ENCODE measurements at regions not wholly inside any gene's neighbourhood (a gene's known extent, or its start where the extent isn't known, plus 50 kb on each side); places are given as distances from the start of the nearest gene placed in this dataset.

- Histone ChIP-seq H3K4me3 (ENCODE audit: insufficient read depth, low read depth, low read length) (no peak overlapping the region), H3K36me3 (replicated peaks; ENCODE audit: control insufficient read depth, insufficient read depth, low read length) (no peaks in the 10 kb centered on the region), H3K27me3 (ENCODE audit: control insufficient read depth, insufficient read depth, low read length) (no peaks in the 10 kb centered on the region)
- DNase-seq = no peak
Observed at GRCh38 chr20:57930351-57930750, 220.5 kb upstream of the PMEPA1 start.

GRCh38 chr20:57928181-57928967 is 218.6 kb upstream of the PMEPA1 start:
- no peak for DNase-seq
- Histone ChIP-seq H3K27me3 (ENCODE audit: control insufficient read depth, insufficient read depth, low read length) (no peaks in the 10 kb centered on the region), H3K4me3 (ENCODE audit: insufficient read depth, low read depth, low read length) (no peak overlapping the region), H3K36me3 (replicated peaks; ENCODE audit: control insufficient read depth, insufficient read depth, low read length) (no peaks in the 10 kb centered on the region)

GRCh38 chr20:57927376-57927775 is 217.6 kb upstream of the PMEPA1 start:
- DNase-seq = no peak
- Histone ChIP-seq H3K36me3 (replicated peaks; ENCODE audit: control insufficient read depth, insufficient read depth, low read length) (no peaks in the 10 kb centered on the region), H3K27me3 (ENCODE audit: control insufficient read depth, insufficient read depth, low read length) (no peaks in the 10 kb centered on the region), H3K4me3 (ENCODE audit: insufficient read depth, low read depth, low read length) (no peak overlapping the region)

GRCh38 chr20:57922706-57923105 is 212.9 kb upstream of the PMEPA1 start:
- no peak for DNase-seq
- no peak overlapping the region for H3K4me3 ChIP-seq (ENCODE audit: insufficient read depth, low read depth, low read length)
- no peaks in the 10 kb centered on the region for H3K36me3 ChIP-seq (replicated peaks; ENCODE audit: control insufficient read depth, insufficient read depth, low read length)
- H3K27me3 ChIP-seq (ENCODE audit: control insufficient read depth, insufficient read depth, low read length) = no peaks in the 10 kb centered on the region

- no peaks in the 10 kb centered on the region for H3K36me3 ChIP-seq (replicated peaks; ENCODE audit: control insufficient read depth, insufficient read depth, low read length)
- H3K27me3 ChIP-seq (ENCODE audit: control insufficient read depth, insufficient read depth, low read length) = no peaks in the 10 kb centered on the region
Observed at GRCh38 chr20:57922083-57922482, 212.3 kb upstream of the PMEPA1 start.

GRCh38 chr20:57921676-57922075 is 211.9 kb upstream of the PMEPA1 start:
- no peak for DNase-seq
- no peaks in the 10 kb centered on the region for H3K27me3 ChIP-seq (ENCODE audit: control insufficient read depth, insufficient read depth, low read length)
- no peak overlapping the region for H3K4me3 ChIP-seq (ENCODE audit: insufficient read depth, low read depth, low read length)
- no peaks in the 10 kb centered on the region for H3K36me3 ChIP-seq (replicated peaks; ENCODE audit: control insufficient read depth, insufficient read depth, low read length)

More at GRCh38 chr20:57922083-57922482, 212.3 kb upstream of the PMEPA1 start:
- no peak for DNase-seq
- H3K4me3 ChIP-seq (ENCODE audit: insufficient read depth, low read depth, low read length) = no peak overlapping the region

- Histone ChIP-seq H3K4me3 (ENCODE audit: insufficient read depth, low read depth, low read length) (no peak overlapping the region), H3K36me3 (replicated peaks; ENCODE audit: control insufficient read depth, insufficient read depth, low read length) (no peaks in the 10 kb centered on the region), H3K27me3 (ENCODE audit: control insufficient read depth, insufficient read depth, low read length) (no peaks in the 10 kb centered on the region)
- DNase-seq = no peak
Observed at GRCh38 chr20:57920971-57921370, 211.2 kb upstream of the PMEPA1 start.

- Histone ChIP-seq H3K27me3 (ENCODE audit: control insufficient read depth, insufficient read depth, low read length) (no peaks in the 10 kb centered on the region), H3K36me3 (replicated peaks; ENCODE audit: control insufficient read depth, insufficient read depth, low read length) (no peaks in the 10 kb centered on the region), H3K4me3 (ENCODE audit: insufficient read depth, low read depth, low read length) (no peak overlapping the region)
- DNase-seq = no peak
Observed at GRCh38 chr20:57919049-57919448, 209.2 kb upstream of the PMEPA1 start.

GRCh38 chr20:57918551-57918950 is 208.7 kb upstream of the PMEPA1 start:
- no peaks in the 10 kb centered on the region for H3K27me3 ChIP-seq (ENCODE audit: control insufficient read depth, insufficient read depth, low read length)
- DNase-seq = no peak

GRCh38 chr20:57914205-57914604 is 204.4 kb upstream of the PMEPA1 start:
- Histone ChIP-seq H3K36me3 (replicated peaks; ENCODE audit: control insufficient read depth, insufficient read depth, low read length) (no peaks in the 10 kb centered on the region), H3K27me3 (ENCODE audit: control insufficient read depth, insufficient read depth, low read length) (no peaks in the 10 kb centered on the region), H3K4me3 (ENCODE audit: insufficient read depth, low read depth, low read length) (no peak overlapping the region)
- no peak for DNase-seq

More at GRCh38 chr20:57918551-57918950, 208.7 kb upstream of the PMEPA1 start:
- Histone ChIP-seq H3K4me3 (ENCODE audit: insufficient read depth, low read depth, low read length) (no peak overlapping the region), H3K36me3 (replicated peaks; ENCODE audit: control insufficient read depth, insufficient read depth, low read length) (no peaks in the 10 kb centered on the region)

- H3K36me3 ChIP-seq (replicated peaks; ENCODE audit: control insufficient read depth, insufficient read depth, low read length) = no peaks in the 10 kb centered on the region
- H3K27me3 ChIP-seq (ENCODE audit: control insufficient read depth, insufficient read depth, low read length) = no peaks in the 10 kb centered on the region
- no peak for DNase-seq
- H3K4me3 ChIP-seq (ENCODE audit: insufficient read depth, low read depth, low read length) = no peak overlapping the region
Observed at GRCh38 chr20:57913156-57913930, 203.5 kb upstream of the PMEPA1 start.

- Histone ChIP-seq H3K27me3 (ENCODE audit: control insufficient read depth, insufficient read depth, low read length) (no peaks in the 10 kb centered on the region), H3K4me3 (ENCODE audit: insufficient read depth, low read depth, low read length) (no peak overlapping the region), H3K36me3 (replicated peaks; ENCODE audit: control insufficient read depth, insufficient read depth, low read length) (no peaks in the 10 kb centered on the region)
- no peak for DNase-seq
Observed at GRCh38 chr20:57912227-57912582, 202.4 kb upstream of the PMEPA1 start.

GRCh38 chr20:57911512-57912226 is 201.9 kb upstream of the PMEPA1 start:
- Histone ChIP-seq H3K4me3 (ENCODE audit: insufficient read depth, low read depth, low read length) (no peak overlapping the region), H3K27me3 (ENCODE audit: control insufficient read depth, insufficient read depth, low read length) (no peaks in the 10 kb centered on the region), H3K36me3 (replicated peaks; ENCODE audit: control insufficient read depth, insufficient read depth, low read length) (no peaks in the 10 kb centered on the region)
- no peak for DNase-seq

GRCh38 chr20:57910716-57911115 is 200.9 kb upstream of the PMEPA1 start:
- no peak for DNase-seq
- Histone ChIP-seq H3K36me3 (replicated peaks; ENCODE audit: control insufficient read depth, insufficient read depth, low read length) (no peaks in the 10 kb centered on the region), H3K27me3 (ENCODE audit: control insufficient read depth, insufficient read depth, low read length) (no peaks in the 10 kb centered on the region), H3K4me3 (ENCODE audit: insufficient read depth, low read depth, low read length) (no peak overlapping the region)
